ENCODE measurements at regions not wholly inside any gene's neighbourhood (a gene's known extent, or its start where the extent isn't known, plus 50 kb on each side); places are given as distances from the start of the nearest gene placed in this dataset.

GRCh38 chr11:23684701-23685100 lies 812.2 kb upstream of the LUZP2 start:
- TF ChIP-seq ZNF8 (CRISPR knock-in tag; IDR thresholded peaks at IDR 0.05): no peak
- TF ChIP-seq, protein P1, sequence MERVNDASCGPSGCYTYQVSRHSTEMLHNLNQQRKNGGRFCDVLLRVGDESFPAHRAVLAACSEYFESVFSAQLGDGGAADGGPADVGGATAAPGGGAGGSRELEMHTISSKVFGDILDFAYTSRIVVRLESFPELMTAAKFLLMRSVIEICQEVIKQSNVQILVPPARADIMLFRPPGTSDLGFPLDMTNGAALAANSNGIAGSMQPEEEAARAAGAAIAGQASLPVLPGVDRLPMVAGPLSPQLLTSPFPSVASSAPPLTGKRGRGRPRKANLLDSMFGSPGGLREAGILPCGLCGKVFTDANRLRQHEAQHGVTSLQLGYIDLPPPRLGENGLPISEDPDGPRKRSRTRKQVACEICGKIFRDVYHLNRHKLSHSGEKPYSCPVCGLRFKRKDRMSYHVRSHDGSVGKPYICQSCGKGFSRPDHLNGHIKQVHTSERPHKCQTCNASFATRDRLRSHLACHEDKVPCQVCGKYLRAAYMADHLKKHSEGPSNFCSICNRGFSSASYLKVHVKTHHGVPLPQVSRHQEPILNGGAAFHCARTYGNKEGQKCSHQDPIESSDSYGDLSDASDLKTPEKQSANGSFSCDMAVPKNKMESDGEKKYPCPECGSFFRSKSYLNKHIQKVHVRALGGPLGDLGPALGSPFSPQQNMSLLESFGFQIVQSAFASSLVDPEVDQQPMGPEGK (CRISPR knock-in tag; IDR thresholded peaks at IDR 0.05; ENCODE audit: borderline replicate concordance): no peak
